ENCODE measurements at regions not wholly inside any gene's neighbourhood (a gene's known extent, or its start where the extent isn't known, plus 50 kb on each side); places are given as distances from the start of the nearest gene placed in this dataset.

DNA sequence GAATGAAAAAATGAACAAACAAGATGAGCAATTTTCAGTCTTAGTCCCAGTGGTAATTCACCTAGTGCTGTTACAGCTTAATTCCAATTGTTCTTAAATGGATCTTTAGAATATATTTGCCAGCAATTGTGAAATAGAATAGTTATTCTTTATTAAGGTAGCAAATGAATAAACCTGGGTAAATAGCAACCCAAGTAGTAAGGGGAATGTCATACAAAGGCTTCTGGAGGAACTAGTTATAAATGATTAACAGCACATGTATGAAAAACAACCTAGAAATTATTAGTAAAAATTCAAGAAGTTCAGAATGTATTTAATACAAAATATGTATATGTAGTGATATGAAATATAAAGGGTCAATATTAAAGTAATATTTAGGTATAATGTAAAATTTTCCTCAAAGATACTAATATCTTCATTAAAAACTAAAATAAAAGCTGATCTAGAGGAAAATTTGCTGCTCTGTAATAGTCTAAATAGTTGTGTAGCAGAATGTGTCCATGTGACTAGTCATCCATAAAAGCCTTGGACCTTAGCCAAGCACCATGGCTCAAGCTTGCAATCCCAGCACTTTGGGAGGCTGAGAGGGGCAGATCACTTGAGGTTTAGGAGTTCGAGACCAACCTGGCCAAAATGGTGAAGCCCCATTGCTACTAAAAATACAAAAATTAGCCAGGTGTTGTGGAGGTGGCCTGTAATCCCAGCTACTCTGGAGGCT, 535.9 kb upstream of the ATXN8OS start:
- DNase-seq (ENCODE audit: low read depth): no peak

DNA sequence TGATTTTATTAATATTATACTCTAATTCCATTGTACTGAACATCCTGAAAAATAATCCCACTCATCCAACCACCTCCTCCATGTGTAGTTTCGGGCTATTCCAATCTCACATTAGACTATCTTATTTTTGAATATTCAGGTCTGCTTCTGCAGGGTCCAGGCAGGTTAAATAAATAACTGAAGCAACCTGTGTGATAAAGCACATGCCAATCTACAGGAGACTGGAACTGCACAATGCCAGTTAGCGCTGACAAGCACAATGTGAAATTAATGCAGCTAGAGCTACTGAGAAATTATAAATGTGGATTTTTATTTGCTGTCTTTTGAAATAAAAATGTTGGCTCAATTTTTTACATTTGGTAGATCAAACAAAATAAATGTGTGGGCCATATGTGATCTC, 540.1 kb upstream of the ATXN8OS start:
- DNase-seq (ENCODE audit: low read depth): no peak

DNA sequence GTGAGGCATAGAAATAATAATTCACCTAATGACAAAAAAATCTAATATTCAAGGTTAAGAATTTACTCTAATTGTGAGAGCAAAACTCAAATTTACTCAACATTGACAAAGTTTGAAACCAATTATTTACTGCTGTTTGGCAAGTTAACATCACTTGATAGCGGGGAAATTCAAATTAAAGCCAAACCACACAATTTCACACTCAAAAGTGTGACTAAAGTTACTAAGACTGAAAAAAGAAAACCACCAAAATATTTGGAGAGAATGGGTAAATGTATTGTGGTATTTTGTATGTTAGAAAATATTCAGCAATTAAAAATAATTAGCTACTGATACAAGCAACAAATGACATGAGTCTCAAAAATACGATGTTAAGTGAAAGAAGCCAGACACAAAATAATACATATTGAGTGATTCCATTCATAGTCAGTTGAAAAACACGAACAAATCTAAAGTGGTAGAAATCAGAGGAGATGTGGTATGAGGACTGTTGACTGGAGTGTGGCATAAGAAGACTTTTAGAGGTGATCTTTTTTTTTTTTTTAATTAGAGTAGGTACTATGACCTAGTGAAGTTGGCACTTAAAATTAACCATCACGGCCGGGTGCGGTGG, 541.4 kb upstream of the ATXN8OS start:
- no peak for DNase-seq (ENCODE audit: low read depth)

DNA sequence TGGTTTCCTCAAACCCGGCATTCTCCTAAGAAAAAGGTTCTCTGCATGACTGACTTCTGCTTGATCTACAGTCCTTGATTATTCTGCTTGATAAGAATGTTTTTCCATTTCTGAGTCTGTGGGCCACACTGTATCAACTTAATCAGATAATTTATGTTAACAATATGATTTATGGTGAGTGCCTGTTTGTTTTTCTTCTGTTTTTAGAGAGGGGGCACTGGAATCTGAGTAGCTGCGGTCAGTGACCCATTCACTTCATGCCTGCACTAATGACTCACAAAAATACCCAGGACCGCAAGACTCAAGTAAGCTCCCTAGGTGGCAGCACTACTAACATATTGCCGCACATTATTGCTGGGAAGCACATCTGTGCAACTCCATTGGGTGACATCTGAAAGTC, 542.3 kb upstream of the ATXN8OS start:
- DNase-seq (ENCODE audit: low read depth): peak; percentile 39

DNA sequence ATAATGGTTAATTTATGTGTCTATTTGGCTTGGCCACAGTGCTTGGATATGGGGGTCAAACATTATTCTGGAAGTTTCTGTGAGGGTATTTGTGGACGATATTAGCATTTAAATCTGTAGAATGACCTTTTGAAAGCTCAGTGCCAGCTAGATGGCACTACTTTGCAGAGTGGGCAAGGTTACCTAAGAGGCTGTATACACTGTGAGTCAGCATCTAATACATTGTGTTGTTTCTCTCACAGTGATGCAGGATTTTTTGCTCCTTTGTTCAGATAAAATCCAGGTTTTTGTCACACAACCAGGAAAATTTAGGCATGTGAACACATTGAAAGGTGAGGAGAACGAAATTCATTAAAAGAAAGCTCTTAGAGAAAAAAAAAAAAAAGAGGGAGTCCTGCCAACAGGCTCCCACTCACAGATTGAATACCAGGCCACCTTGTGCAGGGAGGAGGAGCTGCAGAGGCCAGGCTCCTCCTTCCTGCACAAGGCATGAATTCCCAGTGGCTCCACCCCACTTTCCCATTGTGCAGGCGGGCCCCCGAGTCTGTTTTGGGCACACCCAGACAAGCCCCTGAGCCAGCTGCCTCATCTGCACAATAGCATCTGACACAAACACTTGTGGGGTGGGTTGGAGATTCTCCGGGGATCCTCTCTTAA, 551.0 kb upstream of the ATXN8OS start:
- DNase-seq (ENCODE audit: low read depth): no peak

DNA sequence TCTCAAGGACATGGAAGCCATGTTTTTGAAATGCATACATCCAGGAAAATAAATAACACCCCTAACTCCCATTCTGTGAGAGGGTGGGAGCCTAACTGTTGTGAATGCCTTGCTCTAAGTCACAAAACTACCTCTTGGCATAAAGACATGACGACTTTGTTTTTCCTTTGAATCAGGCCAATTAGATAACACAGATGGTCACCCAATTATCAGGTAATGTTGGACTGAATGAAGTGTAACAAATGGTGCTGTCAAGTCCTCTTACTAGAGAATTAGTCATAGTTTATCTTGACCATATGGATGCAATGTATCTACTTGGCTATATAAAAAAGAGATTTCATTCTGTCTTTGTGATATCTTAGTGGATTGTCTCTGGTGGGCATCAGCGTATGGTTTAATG, 553.6 kb upstream of the ATXN8OS start:
- DNase-seq (ENCODE audit: low read depth): no peak

DNA sequence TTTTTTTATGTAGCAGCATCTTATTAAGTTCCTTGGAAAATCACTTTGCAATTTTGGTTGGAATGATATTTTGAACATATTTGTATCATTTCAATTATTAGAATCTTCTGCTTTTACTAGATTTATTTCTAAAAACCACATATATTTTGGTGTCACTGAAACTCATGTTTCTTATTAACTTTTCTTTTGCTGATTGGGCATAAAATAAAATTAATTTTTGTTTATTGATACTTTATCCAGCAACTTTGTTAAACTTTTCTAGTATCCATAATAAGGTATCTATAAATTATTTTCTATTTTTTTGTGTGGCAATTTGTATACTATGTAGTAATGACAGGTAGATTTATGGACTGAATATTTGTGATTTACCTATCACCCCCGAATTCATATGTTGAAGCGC, 556.4 kb upstream of the ATXN8OS start:
- DNase-seq (ENCODE audit: low read depth): no peak

DNA sequence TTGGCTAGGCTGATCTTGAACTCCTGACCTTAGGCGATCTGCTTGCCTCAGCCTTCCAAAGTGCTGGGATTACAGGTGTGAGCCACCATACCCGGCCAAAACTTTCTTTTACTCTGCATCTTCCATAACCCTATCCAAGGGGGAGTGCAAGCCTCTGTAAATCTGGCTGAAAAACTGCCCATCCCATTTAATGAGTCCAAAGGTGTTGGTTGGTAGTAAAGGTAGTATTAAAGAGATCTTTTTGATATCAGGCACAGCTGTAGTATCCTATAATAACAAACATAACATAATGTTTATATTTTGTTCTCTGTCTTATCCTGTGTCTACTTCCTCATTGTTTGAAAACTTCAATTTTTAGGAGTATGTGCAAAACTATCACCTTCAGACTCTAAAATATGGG, 559.8 kb upstream of the ATXN8OS start:
- DNase-seq (ENCODE audit: low read depth): no peak

DNA sequence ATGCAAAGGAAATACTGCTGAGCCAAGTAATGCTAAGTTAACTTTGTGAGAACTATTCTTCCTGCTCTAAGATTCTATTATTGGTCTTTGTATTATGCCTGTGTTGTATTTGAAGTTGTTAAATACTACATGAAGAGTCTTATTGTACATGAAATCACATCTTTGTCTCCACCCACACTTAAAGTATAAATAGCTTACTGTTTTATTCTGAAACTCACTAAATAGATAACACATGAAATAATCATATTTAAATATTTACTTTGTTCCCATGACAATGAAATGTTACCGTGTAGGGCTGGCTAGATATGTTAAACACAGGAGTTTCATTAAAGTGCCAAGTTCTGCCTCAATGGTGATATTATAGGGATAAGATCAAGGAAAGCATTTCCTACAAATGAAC, 562.1 kb upstream of the ATXN8OS start:
- DNase-seq (ENCODE audit: low read depth): no peak

DNA sequence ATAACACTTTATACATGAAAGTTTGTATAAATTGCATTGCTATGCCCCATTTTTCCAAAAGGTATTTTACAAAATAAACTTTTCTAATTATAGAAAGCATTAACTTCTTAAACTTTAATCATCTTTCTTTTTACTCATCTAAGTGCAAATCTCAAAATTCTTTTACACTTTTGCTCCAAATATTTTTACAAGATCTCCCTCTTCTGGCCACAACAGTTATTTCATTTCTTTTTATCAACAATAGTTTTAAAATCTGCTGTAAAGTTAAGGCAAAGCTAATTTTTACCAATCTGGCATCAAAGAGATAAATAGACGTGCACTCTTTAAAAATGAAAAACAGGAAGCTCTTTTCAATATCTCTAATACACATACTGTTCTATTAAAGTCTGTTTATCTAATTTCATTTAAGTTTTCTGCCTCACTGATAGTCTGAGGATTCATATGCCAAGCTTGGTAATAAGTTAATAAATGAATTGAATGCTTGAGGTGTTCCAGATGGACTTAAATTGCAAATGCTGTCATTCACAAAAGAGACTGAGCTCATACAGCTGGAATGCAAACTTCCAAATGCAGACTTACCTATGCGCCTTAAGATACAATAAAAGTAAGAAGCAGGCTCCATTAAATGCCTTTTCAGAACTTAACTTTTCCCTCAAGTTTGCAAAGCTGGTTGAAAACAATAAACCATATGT, 583.0 kb upstream of the ATXN8OS start:
- peak; percentile 19 for DNase-seq (ENCODE audit: low read depth)

DNA sequence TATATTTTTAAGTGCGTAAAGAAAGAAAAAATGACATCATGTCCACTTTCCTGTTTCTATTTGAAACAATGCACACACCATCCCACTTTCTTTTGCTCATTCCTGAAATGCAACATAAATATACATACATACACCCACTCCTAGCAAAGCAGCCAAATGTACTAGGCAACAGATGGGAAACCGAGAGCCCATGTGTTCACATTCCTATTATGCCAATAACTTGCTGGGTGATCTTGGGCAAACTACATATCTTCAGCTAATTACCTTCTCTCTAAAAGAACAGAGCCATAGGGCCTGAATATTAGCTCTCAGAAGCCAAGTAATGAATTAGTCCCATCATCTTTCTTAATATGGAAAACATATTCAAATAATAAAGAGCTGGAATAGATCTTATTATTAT, 610.6 kb upstream of the ATXN8OS start:
- no peak for DNase-seq (ENCODE audit: low read depth)

DNA sequence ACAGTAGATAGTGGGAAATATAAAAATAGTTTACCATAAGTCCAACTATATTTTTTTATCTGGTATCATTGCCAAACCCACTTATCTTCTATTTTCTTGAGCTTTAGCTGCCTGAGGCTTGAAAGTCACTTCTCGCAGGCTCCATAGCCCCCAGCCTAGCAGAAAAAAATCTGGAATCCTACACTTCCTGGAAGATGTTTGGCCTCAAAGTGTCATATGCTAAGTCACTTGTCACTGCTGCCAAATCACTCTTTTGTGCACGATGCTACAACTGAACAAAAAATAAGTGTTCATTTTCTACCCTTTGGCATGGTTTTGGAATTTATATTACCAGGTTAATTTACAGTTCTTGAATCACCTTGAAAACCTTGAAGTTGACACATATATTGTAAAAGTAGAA, 612.5 kb upstream of the ATXN8OS start:
- no peak for DNase-seq (ENCODE audit: low read depth)

DNA sequence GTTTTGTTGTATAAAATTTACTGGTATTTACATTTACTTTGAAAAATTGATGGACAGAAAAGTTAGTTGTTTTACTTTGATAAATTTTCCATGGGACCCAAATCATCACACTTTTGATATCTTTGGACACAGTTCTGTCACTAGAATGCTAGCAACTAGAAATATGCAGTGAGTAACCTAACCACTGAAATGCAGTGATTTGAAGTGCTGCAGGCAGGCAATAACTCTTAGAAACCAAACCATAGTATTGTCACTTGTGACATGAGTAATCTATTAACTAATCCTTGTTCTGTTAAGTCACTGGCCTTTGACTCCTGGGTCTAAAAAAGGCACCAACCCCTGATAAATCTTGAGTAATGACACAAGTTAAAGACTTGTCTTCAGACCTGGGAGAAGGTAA, 620.0 kb upstream of the ATXN8OS start:
- no peak for DNase-seq (ENCODE audit: low read depth)

DNA sequence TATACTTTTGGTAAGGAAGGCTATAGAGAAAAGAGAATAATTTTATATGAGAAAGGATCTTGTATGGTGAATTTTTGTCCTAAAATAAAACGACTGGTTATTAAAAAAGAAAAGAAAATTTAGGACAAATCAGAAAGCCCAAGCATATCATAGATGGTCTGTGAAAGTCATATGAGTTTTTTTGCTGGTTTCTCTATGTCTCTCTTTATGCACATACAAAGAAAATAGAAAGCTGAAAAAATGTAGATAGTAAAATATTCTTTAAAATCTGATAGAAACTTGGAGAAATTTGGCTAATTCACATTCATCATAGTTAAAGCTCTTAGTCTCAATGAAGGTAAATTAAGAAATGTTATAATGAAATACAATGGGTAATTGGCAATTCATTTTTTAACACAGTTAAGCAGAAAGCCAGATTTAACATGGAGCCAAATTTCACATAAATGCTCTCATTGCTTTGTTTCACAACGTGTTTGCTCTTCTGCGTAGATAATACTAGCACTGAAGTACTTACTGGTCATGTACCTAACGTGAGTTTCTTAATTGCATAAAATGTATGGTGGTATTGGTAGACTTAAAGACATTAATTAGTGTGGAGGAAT, 621.5 kb upstream of the ATXN8OS start:
- DNase-seq (ENCODE audit: low read depth): no peak

DNA sequence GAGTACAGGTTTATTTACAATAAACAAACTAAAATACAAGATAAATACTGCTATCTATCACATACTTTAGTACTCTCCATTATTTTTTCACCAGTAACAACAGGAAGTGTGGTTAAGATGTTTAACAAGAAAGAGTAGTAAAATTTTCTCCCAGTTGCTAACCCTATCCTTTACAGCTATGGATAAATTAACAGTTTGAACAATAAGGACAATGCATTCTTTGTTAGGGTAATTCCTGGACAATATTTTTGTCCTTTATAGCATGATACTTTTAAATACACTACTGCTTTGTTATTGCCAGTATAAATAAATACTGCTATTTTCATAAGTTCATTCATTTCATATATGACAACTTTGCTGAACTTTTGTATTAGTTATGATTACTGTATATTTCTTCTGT, 630.2 kb upstream of the ATXN8OS start:
- no peak for DNase-seq (ENCODE audit: low read depth)

DNA sequence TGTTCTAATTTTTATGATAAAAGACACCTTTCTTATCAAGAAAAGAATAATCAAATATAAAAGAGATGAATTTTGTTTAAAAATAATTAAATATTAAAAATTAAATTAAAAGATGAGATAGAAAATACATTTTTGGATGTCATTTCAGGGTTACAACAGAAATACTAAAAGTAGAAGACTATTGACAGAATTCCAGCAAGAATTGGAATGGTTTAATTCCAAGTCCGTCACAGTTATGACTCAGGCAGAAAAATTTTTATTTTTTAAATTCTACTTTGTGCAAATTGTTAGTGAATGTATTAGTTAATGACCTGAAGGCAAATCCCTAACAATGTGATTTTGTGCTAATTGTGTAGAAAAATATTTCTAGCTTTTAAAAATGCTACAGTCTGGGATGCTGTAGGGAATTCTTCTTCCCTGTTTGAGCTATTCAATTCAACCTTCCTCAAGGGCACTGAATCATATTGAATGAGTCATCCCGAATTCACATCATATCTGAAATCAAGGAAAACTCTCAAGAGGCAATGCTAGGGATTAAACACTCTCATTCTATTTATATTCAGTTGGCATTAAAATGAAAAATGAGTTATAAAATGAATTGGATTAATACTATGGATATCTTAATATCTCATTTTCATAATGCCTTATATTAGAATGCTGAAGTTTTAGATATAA, 633.5 kb upstream of the ATXN8OS start:
- peak; percentile 43 for DNase-seq (ENCODE audit: low read depth)

DNA sequence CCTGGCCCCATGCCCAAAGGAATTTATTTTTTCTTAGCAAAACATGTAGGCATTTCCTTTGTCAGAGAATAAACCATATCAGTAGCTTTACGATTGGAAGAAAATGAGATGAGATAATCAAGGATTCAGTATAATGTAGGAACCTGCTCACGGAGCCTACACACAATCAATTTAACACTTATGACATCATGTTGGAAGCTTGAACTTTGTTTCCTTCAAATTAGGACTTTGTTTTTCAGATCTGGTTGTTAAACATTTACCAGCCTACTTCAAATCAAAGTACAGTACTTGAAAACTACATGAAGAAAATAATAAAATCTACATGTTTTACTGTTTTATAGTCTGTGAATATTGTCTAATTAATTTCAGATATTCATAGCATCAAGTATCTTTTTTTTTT, 639.0 kb upstream of the ATXN8OS start:
- DNase-seq (ENCODE audit: low read depth): no peak

DNA sequence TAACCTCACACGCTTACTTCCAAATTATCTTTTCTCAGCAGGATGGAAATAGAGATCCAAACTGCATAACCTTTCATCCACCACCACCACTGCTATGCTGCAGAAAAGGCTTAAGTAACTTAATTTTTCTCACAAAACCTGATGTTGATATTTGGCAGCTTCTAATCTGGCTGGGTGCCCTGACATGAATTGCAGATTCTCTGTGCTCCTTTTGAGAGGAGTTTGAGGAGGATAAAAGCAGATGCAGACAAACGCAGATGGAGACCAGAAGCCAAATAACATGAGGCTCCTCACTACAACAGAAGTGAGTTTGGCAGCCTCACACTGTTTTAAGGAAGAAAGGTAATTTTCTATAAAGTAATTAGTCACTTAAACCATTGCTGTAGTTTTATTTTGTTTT, 646.2 kb upstream of the ATXN8OS start:
- DNase-seq (ENCODE audit: low read depth): no peak

DNA sequence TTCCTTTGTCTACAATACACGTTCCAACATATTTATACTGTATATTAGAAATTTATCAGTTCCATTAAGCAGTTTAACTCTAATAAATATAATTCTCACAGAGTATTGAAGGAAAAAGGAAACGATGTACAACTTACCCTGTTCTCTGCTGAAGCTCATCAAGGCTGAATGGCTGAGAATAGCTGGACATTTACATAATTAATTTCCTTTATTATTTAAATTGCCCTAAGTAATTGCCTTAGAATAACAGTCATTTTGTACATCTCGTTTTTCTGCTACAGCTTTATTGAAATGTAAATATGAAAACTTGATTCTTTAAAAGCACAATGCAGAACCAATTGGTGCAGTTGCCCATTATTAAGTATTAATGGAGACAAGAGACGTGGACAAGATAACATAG, 648.3 kb upstream of the ATXN8OS start:
- DNase-seq (ENCODE audit: low read depth): no peak

DNA sequence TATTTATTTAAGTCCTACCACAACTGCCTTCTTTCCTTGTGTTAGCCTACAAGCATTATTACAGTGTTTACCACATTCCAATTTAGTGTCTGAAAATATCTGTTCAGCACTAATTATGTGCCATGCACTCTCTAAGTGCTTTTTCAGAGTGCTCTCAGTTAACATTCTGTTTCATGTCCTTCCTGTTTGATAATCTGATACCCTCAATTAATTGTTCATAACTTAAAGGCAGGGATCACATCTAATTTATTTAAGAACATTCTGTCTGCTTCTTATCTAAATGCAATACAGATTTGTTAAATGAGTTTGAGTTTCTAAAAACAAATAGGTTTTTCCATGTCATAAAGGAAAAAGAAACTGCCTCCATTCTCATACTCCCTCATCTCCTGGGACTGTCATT, 649.6 kb upstream of the ATXN8OS start:
- DNase-seq (ENCODE audit: low read depth): no peak

DNA sequence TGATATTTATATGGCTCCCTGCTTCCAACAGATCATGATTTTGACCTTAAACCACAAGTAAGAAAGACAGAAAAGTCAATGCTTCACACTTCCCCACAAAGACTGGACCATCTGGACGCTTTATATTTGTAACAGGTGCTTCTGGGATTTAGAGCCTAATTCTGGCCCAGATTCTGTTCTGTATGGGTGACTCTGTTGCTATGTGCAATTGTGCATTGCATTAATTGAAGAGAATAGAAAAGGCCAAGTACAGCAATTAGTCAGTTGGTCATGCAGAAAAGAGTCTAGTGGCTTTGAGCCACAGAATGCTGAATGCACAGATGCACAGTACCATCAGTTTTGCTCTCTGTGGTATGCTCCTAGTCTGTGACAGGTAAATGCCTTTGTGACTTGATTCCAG, 657.4 kb upstream of the ATXN8OS start:
- DNase-seq (ENCODE audit: low read depth): no peak

DNA sequence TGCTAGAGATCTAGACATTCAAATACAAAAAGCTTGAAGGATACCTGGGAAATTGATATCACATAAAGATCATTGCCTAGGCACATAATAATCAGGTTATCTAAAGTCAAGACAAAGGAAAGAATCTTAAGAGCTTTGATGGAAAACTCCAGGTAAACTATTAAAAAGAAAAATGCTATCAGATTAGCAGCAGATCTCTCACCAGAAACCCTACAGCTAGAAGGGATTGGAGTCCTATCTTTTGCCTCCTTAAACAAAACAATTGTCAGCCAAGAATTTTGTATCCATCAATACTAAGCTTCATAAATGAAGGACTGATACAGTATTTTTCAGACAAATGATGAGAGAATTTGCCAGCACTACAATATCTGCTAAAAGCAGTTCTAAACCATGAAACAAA, 682.4 kb upstream of the ATXN8OS start:
- no peak for DNase-seq (ENCODE audit: low read depth)
